ENCODE measurements at regions not wholly inside any gene's neighbourhood (a gene's known extent, or its start where the extent isn't known, plus 50 kb on each side); places are given as distances from the start of the nearest gene placed in this dataset.

DNA sequence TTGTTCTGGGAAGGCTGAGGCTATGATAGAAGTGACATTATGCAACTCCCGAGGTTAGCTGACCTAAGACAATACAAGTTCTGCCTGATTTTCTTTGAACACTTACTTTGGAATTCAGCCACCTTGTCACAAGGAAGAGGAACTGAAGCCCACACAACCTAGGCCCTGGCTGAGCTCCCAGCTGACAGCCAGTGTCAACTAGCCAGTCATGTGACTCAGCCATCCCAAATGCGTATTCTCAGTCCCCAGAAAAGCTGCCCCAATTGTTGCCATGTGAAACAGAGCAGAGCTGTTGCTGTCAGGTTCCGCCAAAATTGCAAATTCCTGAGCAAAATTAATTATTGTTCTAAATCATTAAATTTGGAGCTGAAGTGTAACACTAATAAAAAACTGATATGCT lies 1010.0 kb downstream of the XPNPEP1 start:
- no peak overlapping the region for H3K9ac ChIP-seq (ENCODE audit: low read length)
- no peak overlapping the region for H3K4me3 Mint-ChIP-seq
- ATAC-seq (ENCODE audit: low read depth) (no peak), DNase-seq (no peak)
- TF ChIP-seq EZH2 (IDR thresholded peaks at IDR 0.05; ENCODE audit: borderline replicate concordance, insufficient read depth, low read depth, low read length, poor library complexity, severe bottlenecking): no peak
- TF ChIP-seq, protein P1, sequence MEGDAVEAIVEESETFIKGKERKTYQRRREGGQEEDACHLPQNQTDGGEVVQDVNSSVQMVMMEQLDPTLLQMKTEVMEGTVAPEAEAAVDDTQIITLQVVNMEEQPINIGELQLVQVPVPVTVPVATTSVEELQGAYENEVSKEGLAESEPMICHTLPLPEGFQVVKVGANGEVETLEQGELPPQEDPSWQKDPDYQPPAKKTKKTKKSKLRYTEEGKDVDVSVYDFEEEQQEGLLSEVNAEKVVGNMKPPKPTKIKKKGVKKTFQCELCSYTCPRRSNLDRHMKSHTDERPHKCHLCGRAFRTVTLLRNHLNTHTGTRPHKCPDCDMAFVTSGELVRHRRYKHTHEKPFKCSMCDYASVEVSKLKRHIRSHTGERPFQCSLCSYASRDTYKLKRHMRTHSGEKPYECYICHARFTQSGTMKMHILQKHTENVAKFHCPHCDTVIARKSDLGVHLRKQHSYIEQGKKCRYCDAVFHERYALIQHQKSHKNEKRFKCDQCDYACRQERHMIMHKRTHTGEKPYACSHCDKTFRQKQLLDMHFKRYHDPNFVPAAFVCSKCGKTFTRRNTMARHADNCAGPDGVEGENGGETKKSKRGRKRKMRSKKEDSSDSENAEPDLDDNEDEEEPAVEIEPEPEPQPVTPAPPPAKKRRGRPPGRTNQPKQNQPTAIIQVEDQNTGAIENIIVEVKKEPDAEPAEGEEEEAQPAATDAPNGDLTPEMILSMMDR (IDR thresholded peaks at IDR 0.05): no peak
- H3K4me1 ChIP-seq (ENCODE audit: control insufficient read depth in 2 of 2, insufficient read depth in 2 of 2, low read length in 2 of 2): peaks cover 0 to 11% of the 10 kb centered on the region in 2 donors
- H3K4me1 Mint-ChIP-seq: no peaks in the 10 kb centered on the region
- peaks cover 37% of the 10 kb centered on the region for H3K27me3 Mint-ChIP-seq
- intact Hi-C loops (cut with micrococcal nuclease): no loop called here
- ChIA-PET POLR2A (no interaction called here), CTCF (no interaction called here)
- H2AFZ ChIP-seq (ENCODE audit: insufficient read depth, low read depth, low read length, poor library complexity, severe bottlenecking): no peak overlapping the region
- H3K9me3 Mint-ChIP-seq (ENCODE audit: insufficient read depth): no peaks in the 10 kb centered on the region
- H3K79me2 ChIP-seq (ENCODE audit: control insufficient read depth, insufficient read depth, low read length): no peaks in the 10 kb centered on the region
- peaks cover 0 to 14% (median 9%) of the 10 kb centered on the region in 4 experiments for H3K27me3 ChIP-seq (replicated peaks in 1 of 4; ENCODE audit: control extremely low read depth in 1 of 4, control insufficient read depth in 3 of 4, insufficient read depth in 4 of 4, low read length in 3 of 4)
- H3K4me2 ChIP-seq (replicated peaks; ENCODE audit: low read depth, low read length, poor library complexity, severe bottlenecking): no peak overlapping the region
- H3K27ac Mint-ChIP-seq: no peak overlapping the region
- H3K4me3 ChIP-seq (ENCODE audit: control extremely low read depth in 1 of 5, extremely low read depth in 1 of 5, insufficient read depth in 1 of 5, low read depth in 2 of 5, low read length in 4 of 5): no peak overlapping the region
- WGBS (ENCODE audit: insufficient coverage): 58% methylated on average over 2 of the region's 3 CpGs
- no peak overlapping the region for H3K27ac ChIP-seq (ENCODE audit: low read length in 2 of 2)
- peaks cover 0 to 8% (median 0%) of the 10 kb centered on the region in 3 donors for H3K9me3 ChIP-seq (ENCODE audit: control extremely low read depth in 1 of 3, control insufficient read depth in 2 of 3, insufficient read depth in 1 of 3, low read length in 2 of 3)
- H4K20me1 ChIP-seq (ENCODE audit: control insufficient read depth, insufficient read depth, low read length, poor library complexity, severe bottlenecking): no peaks in the 10 kb centered on the region
- H3K36me3 ChIP-seq (replicated peaks in 1 of 2; ENCODE audit: control extremely low read depth in 1 of 2, control insufficient read depth in 1 of 2, extremely low read depth in 1 of 2, insufficient read depth in 2 of 2, low read length in 1 of 2): no peaks in the 10 kb centered on the region

DNA sequence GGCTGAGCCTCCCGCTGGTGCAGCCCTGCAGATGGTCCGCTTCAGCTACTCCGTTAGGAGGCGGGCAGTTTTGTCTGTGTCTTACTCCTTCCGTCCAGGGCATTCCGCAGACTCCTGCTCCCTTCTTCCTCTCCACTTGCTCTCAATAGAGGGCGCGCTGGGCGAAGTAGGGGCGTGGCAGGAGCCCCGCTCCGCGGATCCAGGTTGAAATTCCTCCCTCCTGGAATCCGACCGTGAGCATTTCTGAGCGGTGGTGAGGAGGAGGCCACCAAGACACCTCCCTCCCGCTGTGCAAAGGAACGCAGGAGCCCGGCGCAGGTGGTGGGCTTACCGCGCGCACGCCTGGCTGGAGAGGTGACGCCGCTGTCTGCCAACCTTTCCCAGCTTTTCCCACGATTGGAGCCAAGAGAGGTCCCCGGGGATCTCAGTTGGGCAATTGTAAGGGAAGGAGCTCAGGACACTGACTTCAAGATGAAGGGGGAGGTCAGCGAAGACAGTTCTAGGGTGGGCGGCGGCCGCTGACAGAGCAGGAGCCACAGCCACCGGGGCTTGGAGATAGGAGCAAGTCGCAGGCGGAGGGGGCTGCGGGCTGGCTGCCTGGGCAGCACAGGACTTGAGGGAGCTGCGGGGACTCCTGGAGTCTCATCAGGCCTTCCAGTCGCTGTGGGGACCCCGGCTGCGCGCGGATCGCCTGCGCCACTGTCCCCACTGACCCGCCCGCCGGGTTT lies 1011.3 kb downstream of the XPNPEP1 start:
- H3K79me2 ChIP-seq (ENCODE audit: control insufficient read depth, insufficient read depth, low read length): no peaks in the 10 kb centered on the region
- peak overlapping the region in 4 of 5 experiments; percentile 10 to 59 (median 48) for H3K4me3 ChIP-seq (ENCODE audit: control extremely low read depth in 1 of 5, extremely low read depth in 1 of 5, insufficient read depth in 1 of 5, low read depth in 2 of 5, low read length in 4 of 5)
- no peaks in the 10 kb centered on the region for H4K20me1 ChIP-seq (ENCODE audit: control insufficient read depth, insufficient read depth, low read length, poor library complexity, severe bottlenecking)
- peak; percentile 39 for ATAC-seq (ENCODE audit: low read depth)
- Mint-ChIP-seq H3K9me3 (ENCODE audit: insufficient read depth) (no peaks in the 10 kb centered on the region), H3K27ac (no peak overlapping the region), H3K4me1 (no peaks in the 10 kb centered on the region), H3K27me3 (peaks cover 35% of the 10 kb centered on the region), H3K4me3 (peak overlapping the region; percentile 72)
- H3K27me3 ChIP-seq (replicated peaks in 1 of 4; ENCODE audit: control extremely low read depth in 1 of 4, control insufficient read depth in 3 of 4, insufficient read depth in 4 of 4, low read length in 3 of 4): peaks cover 0 to 14% (median 9%) of the 10 kb centered on the region in 4 experiments
- peak overlapping the region; percentile 73 for H3K4me2 ChIP-seq (replicated peaks; ENCODE audit: low read depth, low read length, poor library complexity, severe bottlenecking)
- no peaks in the 10 kb centered on the region for H3K36me3 ChIP-seq (replicated peaks in 1 of 2; ENCODE audit: control extremely low read depth in 1 of 2, control insufficient read depth in 1 of 2, extremely low read depth in 1 of 2, insufficient read depth in 2 of 2, low read length in 1 of 2)
- peak; percentile 18 for DNase-seq
- WGBS (ENCODE audit: insufficient coverage): 10% methylated on average over 38 of the region's 47 CpGs
- TF ChIP-seq, protein P1 (IDR thresholded peaks at IDR 0.05): peak; percentile 10
- no peak for TF ChIP-seq EZH2 (IDR thresholded peaks at IDR 0.05; ENCODE audit: borderline replicate concordance, insufficient read depth, low read depth, low read length, poor library complexity, severe bottlenecking)
- H3K9ac ChIP-seq (ENCODE audit: low read length): peak overlapping the region; percentile 59
- H2AFZ ChIP-seq (ENCODE audit: insufficient read depth, low read depth, low read length, poor library complexity, severe bottlenecking): peak overlapping the region; percentile 68
- CTCF ChIA-PET: no interaction called here
- peaks cover 0 to 11% of the 10 kb centered on the region in 2 donors for H3K4me1 ChIP-seq (ENCODE audit: control insufficient read depth in 2 of 2, insufficient read depth in 2 of 2, low read length in 2 of 2)
- POLR2A ChIA-PET: no interaction called here
- intact Hi-C loops (cut with micrococcal nuclease): no loop called here
- H3K27ac ChIP-seq (ENCODE audit: low read length in 2 of 2): no peak overlapping the region
- H3K9me3 ChIP-seq (ENCODE audit: control extremely low read depth in 1 of 3, control insufficient read depth in 2 of 3, insufficient read depth in 1 of 3, low read length in 2 of 3): peaks cover 0 to 8% (median 0%) of the 10 kb centered on the region in 3 donors

Data from B cell (primary cell).